ENCODE measurements at regions not wholly inside any gene's neighbourhood (a gene's known extent, or its start where the extent isn't known, plus 50 kb on each side); places are given as distances from the start of the nearest gene placed in this dataset.

DNA sequence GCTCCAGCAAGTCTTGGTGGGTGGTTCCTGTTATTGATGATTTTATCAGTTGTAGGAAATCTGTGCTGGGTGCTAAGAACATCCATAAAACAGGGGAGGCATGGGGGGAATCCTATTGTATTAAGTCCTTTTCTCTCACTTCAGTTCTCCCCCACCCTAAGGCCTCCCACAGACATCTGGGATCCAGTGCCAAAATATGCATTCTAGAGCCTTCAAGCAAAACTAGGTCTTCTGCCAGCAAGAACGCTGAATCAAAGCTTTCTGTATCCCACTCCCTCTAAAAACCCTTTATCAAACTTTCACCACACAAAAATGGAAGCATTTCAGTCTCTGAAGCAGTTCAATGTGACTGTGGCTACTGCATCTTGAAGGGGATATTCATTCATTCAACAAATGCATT is 281.9 kb downstream of the GAS1 start:
- ATAC-seq: no peak
- TF ChIP-seq ZFP3 (CRISPR knock-in tag; IDR thresholded peaks at IDR 0.05) (no peak), SNAI2 (CRISPR knock-in tag; IDR thresholded peaks at IDR 0.05) (no peak), PPARA (CRISPR knock-in tag; IDR thresholded peaks at IDR 0.05; ENCODE audit: borderline replicate concordance) (no peak), RARB (CRISPR knock-in tag; IDR thresholded peaks at IDR 0.05) (no peak), ZFP30 (CRISPR knock-in tag; IDR thresholded peaks at IDR 0.05) (no peak), GLIS3 (CRISPR knock-in tag; IDR thresholded peaks at IDR 0.05) (no peak), TCF4 (CRISPR knock-in tag; IDR thresholded peaks at IDR 0.05; ENCODE audit: borderline replicate concordance) (no peak), ZC3H10 (CRISPR knock-in tag; IDR thresholded peaks at IDR 0.05) (no peak), ESRRG (CRISPR knock-in tag; IDR thresholded peaks at IDR 0.05) (no peak), TOX (CRISPR knock-in tag; IDR thresholded peaks at IDR 0.05; ENCODE audit: borderline replicate concordance) (no peak), OSR1 (CRISPR knock-in tag; IDR thresholded peaks at IDR 0.05) (no peak), ARNTL (CRISPR knock-in tag; IDR thresholded peaks at IDR 0.05; ENCODE audit: borderline replicate concordance, low read depth) (no peak), BACH2 (CRISPR knock-in tag; IDR thresholded peaks at IDR 0.05; ENCODE audit: borderline replicate concordance) (no peak), TSHZ2 (CRISPR knock-in tag; IDR thresholded peaks at IDR 0.05) (no peak), ZNF565 (CRISPR knock-in tag; conservative IDR thresholded peaks at IDR 0.05; ENCODE audit: low read depth) (no peak), ZNF8 (CRISPR knock-in tag; IDR thresholded peaks at IDR 0.05) (no peak), CSRNP3 (CRISPR knock-in tag; IDR thresholded peaks at IDR 0.05) (no peak), ISL1 (CRISPR knock-in tag; IDR thresholded peaks at IDR 0.05) (no peak)
- TF ChIP-seq, protein P1, sequence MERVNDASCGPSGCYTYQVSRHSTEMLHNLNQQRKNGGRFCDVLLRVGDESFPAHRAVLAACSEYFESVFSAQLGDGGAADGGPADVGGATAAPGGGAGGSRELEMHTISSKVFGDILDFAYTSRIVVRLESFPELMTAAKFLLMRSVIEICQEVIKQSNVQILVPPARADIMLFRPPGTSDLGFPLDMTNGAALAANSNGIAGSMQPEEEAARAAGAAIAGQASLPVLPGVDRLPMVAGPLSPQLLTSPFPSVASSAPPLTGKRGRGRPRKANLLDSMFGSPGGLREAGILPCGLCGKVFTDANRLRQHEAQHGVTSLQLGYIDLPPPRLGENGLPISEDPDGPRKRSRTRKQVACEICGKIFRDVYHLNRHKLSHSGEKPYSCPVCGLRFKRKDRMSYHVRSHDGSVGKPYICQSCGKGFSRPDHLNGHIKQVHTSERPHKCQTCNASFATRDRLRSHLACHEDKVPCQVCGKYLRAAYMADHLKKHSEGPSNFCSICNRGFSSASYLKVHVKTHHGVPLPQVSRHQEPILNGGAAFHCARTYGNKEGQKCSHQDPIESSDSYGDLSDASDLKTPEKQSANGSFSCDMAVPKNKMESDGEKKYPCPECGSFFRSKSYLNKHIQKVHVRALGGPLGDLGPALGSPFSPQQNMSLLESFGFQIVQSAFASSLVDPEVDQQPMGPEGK (CRISPR knock-in tag; IDR thresholded peaks at IDR 0.05; ENCODE audit: borderline replicate concordance): no peak
- TF ChIP-seq, protein P2, sequence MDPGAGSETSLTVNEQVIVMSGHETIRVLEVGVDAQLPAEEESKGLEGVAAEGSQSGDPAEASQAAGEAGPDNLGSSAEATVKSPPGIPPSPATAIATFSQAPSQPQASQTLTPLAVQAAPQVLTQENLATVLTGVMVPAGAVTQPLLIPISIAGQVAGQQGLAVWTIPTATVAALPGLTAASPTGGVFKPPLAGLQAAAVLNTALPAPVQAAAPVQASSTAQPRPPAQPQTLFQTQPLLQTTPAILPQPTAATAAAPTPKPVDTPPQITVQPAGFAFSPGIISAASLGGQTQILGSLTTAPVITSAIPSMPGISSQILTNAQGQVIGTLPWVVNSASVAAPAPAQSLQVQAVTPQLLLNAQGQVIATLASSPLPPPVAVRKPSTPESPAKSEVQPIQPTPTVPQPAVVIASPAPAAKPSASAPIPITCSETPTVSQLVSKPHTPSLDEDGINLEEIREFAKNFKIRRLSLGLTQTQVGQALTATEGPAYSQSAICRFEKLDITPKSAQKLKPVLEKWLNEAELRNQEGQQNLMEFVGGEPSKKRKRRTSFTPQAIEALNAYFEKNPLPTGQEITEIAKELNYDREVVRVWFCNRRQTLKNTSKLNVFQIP (CRISPR knock-in tag; IDR thresholded peaks at IDR 0.05; ENCODE audit: borderline replicate concordance, low read depth): no peak

- no peak for ATAC-seq
- TF ChIP-seq ZFP3 (CRISPR knock-in tag; IDR thresholded peaks at IDR 0.05) (no peak), CSDC2 (CRISPR knock-in tag; IDR thresholded peaks at IDR 0.05) (no peak), ISL1 (CRISPR knock-in tag; IDR thresholded peaks at IDR 0.05) (no peak)
Observed at GRCh38 chr9:86664603-86665002, 282.7 kb downstream of the GAS1 start.

DNA sequence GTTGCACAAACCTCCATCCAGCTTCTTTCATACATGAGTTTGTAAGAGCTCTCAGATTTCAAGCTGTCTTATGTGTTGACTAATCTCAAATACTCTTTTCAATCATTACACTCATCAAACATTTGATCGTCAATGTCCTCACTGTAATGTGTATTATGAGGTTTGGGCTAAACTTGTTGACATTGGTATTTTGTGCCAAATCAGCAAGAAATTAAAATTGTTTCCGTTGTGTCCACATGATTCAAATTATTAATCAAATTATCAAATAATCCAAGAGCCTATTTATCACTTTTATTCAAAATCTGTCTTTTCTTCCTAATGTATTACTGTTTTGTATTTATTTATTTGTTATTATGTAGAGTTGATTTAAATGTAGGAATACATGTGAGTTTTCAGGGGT is 283.4 kb downstream of the GAS1 start:
- ATAC-seq: no peak
- TF ChIP-seq, protein P1 (CRISPR knock-in tag; IDR thresholded peaks at IDR 0.05; ENCODE audit: borderline replicate concordance): no peak
- TF ChIP-seq OSR1 (CRISPR knock-in tag; IDR thresholded peaks at IDR 0.05): no peak
- no peak for TF ChIP-seq CSDC2 (CRISPR knock-in tag; IDR thresholded peaks at IDR 0.05)
- TF ChIP-seq TCF4 (CRISPR knock-in tag; IDR thresholded peaks at IDR 0.05; ENCODE audit: borderline replicate concordance): no peak
- TF ChIP-seq BACH2 (CRISPR knock-in tag; IDR thresholded peaks at IDR 0.05; ENCODE audit: borderline replicate concordance): no peak
